Epithelial cell of esophagus (primary cell): ENCODE measurements at regions not wholly inside any gene's neighbourhood (a gene's known extent, or its start where the extent isn't known, plus 50 kb on each side); places are given as distances from the start of the nearest gene placed in this dataset.

ENCODE experiments used
- DNase-seq: peaks from one replicate; pipeline ENCODE4 v3.0.0; 2010; ENCODE audit warnings: low read depth
- H3K4me3 ChIP-seq: 2 replicates; pipeline ENCODE4 v1.5.1; 2011; ENCODE audit warnings: mild to moderate bottlenecking, low read length, control low read depth
- CTCF ChIP-seq: IDR thresholded peaks from 2 replicates; pipeline ENCODE4 v1.5.1; 2011; ENCODE audit warnings: low read depth, mild to moderate bottlenecking, low read length, control low read depth, inconsistent platforms; ENCODE audit not compliant: insufficient read depth; ENCODE audit errors: missing control alignments

DNA sequence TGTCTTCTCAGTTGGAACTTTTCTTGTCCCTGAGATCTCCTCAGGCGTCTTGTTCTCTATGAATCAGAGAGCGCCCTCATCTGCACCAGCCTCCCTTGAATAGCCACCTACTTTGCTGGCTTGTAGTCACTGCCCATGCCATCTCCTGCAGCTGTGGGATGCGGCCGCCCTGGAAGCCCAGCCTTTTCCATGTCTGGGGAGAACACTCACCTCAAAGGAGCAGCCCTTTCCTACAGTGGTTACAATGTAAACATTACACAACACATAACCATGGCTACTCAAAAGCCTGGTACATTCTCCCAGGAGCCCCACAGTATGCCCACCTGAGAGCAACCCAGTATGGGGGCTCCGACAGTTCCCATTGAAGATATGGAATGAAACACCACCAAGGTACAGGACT, 351.0 kb downstream of the EN1 start:
- H3K4me3 ChIP-seq = no peak overlapping the region
- no peak for DNase-seq
- no peak for TF ChIP-seq CTCF

DNA sequence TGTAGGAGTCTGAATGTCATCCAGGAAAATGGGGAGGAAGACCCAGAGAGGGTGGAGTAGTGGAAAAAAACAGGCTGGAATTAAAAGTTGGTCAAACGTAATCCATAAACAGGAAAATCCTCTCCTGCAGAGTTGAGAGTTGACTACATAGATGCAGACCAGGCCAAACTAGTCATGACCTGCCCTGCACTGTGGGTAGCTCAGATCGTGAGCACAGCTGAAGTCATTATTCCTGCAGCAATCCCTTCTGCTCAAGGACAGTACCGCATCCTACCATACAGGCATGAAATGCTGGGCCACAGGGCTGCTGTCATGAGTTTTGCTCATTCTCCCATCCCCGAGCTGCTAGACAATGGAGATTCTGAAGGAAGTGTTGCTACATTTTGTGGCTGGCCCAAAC, 352.2 kb downstream of the EN1 start:
- TF ChIP-seq CTCF = no peak
- H3K4me3 ChIP-seq = no peak overlapping the region
- peak; percentile 58 for DNase-seq

- H3K4me3 ChIP-seq = no peak overlapping the region
- no peak for TF ChIP-seq CTCF
- DNase-seq = no peak
Measured at GRCh38 chr2:118493213-118493612, 354.2 kb downstream of the EN1 start.

DNA sequence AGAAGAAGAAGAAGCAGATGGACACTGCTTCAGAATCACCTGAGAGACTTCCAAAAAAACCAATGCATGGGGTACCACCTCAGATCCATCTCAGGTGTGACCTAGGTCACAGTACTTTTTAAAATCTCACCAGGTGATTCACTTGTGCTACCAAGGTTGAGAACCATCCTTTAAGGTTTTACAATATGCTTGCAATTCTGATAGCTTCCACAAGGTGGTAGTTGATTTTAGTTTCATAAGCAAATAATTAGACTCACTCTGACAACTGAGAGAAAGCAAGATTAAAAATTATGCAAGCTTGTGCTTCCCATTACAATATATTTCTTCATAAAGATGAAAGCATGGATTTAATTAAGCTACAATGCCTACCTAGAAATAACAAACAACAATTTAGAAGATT, 355.1 kb downstream of the EN1 start:
- TF ChIP-seq CTCF = no peak
- DNase-seq = peak; percentile 47

GRCh38 chr2:118490330-118490729, 357.1 kb downstream of the EN1 start:
- no peak for TF ChIP-seq CTCF
- DNase-seq = no peak
- no peak overlapping the region for H3K4me3 ChIP-seq

More for the DNA sequence above, 355.1 kb downstream of the EN1 start:
- no peak overlapping the region for H3K4me3 ChIP-seq

- TF ChIP-seq CTCF = no peak
- H3K4me3 ChIP-seq = no peak overlapping the region
- no peak for DNase-seq
Measured at GRCh38 chr2:118489712-118490299, 357.6 kb downstream of the EN1 start.

GRCh38 chr2:118481299-118481698, 366.1 kb downstream of the EN1 start:
- DNase-seq = no peak
- H3K4me3 ChIP-seq = no peak overlapping the region
- TF ChIP-seq CTCF = no peak
